Right forelimb (tissue), 1 donor: ENCODE measurements at regions not wholly inside any gene's neighbourhood (a gene's known extent, or its start where the extent isn't known, plus 50 kb on each side); places are given as distances from the start of the nearest gene placed in this dataset.

Experiments
- DNase-seq: peaks from one replicate; pipeline ENCODE4 v3.0.0-alpha.2; 2018

- no peak for DNase-seq
Observed at GRCh38 chr12:89895591-89895990, 187.0 kb upstream of the ATP2B1 start.

DNA sequence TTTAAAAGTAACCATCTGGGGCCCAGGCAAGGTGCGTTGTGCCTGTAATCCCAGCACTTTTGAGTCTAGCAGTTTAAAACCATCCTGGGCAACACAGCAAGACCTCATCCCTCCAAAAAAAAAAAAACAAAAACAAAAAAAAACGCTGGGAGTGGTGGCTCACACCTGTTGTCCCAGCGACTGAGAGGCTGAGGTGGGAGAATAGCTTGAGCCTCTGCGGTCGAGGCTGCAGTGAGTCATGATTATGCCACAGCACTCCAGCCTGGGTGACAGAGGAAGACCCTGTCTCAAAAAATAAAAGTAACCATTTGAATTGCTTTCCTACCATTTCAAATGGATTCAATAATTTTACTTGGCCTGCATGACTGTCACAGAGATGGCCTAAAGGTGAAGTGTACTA lies 186.5 kb upstream of the ATP2B1 start:
- no peak for DNase-seq

DNA sequence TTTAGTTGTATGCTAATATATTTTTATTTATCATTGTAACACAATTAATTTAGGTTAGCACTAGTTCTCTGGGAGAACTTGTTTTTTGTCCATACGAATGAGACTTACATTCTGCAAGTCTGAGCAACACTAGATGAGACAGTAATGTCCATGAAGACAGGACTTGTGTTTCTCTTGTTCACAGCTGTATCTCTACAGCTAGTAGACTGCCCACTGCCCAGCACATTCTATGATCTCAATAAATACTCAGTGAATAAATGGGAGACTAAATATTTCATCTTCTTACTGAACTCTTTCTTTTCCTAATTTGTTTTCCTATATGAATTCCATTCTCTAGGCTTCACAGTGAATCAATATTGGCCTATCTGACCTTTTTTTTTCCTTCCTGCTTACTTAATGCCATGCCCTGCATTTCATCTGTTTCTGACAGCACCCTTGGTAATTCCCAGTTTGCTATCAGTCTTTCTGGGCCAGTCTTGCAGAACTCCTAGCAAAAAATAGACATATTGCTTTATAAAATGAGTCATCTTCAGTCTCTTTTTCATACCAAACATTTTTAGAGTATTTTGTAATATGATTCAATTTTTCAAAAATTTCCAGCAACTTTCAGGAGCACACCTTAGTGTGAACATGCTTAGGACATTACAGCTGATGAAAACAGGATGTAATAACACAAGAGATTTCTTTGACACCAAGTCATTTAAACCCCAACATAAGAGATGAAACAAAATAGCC lies 185.5 kb upstream of the ATP2B1 start:
- DNase-seq, result no peak

- no peak for DNase-seq
Observed at GRCh38 chr12:89892436-89892835, 183.8 kb upstream of the ATP2B1 start.

DNA sequence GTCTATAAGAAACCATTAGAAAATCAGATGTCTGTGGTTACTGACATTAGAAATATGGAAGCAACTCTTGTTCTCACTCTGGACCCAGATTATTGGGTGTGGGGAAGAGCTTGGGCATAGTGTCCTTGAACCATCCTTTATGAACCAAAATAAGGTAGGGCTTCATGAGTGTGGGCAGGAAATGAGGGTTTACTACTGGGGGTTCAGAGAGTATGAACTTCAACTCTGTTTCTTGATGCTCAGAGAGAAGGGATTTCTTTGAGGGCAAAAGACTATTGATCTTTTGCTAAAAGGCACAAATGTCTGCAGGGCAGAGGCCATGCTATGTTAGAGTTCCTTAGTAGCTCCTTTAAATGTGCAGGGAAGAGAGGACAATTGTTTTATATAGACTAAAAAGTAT lies 183.3 kb upstream of the ATP2B1 start:
- no peak for DNase-seq

- no peak for DNase-seq
Observed at GRCh38 chr12:89890161-89890560, 181.5 kb upstream of the ATP2B1 start.

- DNase-seq, result no peak
Observed at GRCh38 chr12:89889062-89889461, 180.4 kb upstream of the ATP2B1 start.

GRCh38 chr12:89884952-89885351 lies 176.3 kb upstream of the ATP2B1 start:
- DNase-seq, result no peak

- no peak for DNase-seq
Observed at GRCh38 chr12:89884416-89884898, 175.8 kb upstream of the ATP2B1 start.

DNA sequence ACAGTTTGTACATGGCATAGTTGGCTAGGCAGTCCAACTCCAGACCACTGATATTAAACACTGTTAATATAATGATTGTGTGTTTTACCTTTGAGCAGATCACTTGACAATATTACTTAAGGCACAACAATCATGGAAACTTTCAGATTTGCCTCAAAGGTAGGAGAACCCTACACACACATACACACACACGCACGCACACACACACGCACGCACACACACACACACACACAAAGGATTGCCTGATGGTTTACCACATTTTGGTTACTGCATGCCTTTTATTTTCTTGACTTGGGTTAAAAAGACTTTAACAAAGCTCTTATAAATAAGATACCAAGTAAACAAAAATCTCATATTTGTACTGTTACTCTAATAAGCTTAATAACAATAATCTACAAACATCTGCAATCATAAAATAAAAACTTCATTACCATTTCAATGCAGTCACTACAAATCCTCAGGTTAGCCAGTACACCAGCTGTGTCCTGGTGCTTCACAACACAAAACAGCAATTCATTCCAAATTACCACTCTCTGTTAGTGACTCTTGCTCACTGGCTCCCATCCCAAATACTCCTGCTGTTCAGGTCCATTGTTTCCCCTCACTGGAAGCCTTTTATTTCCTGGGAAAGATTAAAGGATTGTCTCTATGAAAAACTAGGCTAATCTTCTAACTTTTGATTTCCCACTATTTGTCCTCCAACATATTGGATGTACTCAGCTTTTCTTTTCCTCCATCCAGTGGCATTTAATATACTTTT lies 175.2 kb upstream of the ATP2B1 start:
- no peak for DNase-seq

GRCh38 chr12:89882792-89883191 lies 174.2 kb upstream of the ATP2B1 start:
- DNase-seq, result no peak

GRCh38 chr12:89882050-89882449 lies 173.4 kb upstream of the ATP2B1 start:
- no peak for DNase-seq

DNA sequence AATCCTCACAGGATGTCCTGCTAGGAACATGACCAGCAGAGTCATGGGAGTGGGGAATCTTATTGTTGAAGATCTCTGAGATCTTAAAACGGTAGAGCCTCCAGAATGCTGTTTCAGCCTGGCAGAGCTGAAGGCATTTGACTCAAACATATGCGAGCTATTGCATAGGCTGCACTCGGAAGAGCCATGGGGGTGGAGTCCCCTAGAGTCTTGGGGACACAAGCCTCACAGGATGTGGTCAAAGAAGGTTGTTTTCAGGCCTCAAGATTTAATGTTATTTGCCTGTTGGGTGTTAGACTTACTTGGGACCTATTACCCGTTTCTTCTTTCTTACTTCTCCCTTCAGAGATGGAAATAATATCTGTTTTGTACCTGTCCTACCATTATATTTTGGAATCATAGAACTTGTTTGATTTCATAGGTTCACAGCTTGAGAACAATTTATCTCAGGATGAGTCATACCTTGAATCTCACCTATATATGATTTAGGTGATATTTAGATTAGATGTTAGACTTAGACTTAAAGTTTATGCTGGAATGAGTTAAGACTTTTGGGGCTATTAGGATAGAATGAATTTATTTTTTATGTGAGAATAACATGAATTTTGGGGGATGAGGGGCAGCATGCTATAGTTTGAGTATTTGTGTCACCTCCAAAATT lies 172.2 kb upstream of the ATP2B1 start:
- no peak for DNase-seq

DNA sequence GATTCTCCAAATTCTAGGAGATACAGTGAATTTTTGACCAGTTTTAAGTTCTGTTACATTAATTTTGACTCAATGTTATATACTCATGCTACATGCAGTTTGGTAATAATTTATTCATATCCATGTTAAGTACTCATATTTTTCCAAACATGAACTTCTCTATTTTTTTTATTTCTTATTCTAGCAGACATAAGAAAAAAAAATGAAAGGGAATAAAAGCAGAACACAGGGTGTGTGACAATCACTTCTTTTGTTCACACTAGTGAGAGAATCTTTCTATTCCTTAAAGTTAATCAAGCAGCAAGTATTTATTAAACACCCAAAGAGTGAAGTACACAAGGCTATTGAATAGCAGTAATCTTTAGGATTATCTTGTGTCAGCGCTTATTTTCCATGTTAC lies 171.1 kb upstream of the ATP2B1 start:
- no peak for DNase-seq

DNA sequence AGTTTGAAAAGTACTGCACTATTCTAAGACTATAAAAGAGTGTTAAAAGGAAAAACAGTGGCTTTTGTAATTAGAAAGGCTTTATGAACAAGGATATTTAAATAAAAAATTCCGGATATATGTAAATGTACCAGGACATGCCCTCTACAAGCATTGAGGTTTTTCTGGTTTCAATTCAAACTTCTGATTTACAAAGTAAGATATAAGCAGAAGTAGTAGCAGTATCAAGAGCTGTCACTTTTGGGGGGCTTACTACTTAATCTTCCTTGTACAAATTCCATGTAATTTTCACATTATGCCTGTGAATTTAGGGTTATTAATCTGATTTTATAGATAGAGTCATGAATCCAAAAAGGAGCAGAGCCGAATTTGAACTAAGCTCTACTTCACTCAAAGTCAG lies 170.3 kb upstream of the ATP2B1 start:
- DNase-seq, result no peak

DNA sequence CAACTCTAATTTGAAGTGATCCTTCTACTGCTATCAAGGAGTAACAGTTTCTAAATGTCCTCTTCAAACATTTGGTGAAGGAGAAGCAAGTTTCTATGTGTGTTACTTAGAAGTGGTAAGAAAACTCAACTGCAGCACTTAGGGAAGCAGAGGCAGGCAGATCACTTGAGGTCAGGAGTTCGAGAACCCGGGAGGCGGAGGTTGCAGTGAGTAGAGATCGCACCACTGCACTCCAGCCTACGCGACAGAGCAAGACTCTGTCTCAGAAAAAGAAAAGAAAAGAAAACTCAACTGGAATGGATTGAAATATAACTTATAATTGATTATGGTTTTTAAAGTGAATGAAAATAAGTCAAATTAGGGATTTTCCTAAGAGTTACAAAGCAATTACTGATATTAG lies 169.7 kb upstream of the ATP2B1 start:
- DNase-seq, result no peak

- DNase-seq, result no peak
Observed at GRCh38 chr12:89877671-89878070, 169.0 kb upstream of the ATP2B1 start.

DNA sequence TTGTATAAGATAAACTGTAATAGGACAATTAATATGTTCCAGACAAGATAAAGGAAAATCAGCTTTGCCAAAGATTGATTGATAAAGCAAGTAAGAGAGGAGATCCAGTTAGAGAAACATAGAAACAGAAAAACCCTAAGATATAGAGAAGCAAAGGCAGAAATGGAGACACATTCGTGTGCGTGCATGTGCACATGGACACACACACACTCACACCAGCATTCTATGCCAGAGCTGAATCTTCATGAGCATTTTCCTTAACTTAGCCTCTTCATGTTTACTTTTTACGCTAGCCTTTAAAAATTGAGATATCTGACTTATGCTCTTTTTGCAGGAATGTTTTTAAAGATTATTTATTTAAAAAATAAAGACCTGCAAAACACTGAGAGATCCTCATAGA lies 168.5 kb upstream of the ATP2B1 start:
- no peak for DNase-seq

DNA sequence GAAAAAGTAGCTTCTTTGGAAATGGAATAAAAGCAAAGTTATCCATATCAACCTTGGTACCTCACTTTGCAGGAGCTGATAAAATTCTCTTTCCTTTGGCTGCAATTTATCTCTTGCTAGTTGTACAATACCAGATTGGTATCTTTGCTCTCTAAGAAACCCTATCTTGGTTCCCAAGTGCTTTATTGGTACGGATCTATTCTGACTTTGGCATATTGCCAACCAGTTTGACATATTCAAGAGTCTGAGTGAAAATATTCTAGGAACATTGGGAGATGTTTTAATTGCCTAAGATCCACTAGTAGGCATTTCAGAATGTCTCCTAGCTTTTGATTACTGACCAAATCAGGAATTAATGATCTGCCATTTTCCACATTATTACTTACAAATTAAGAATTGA lies 167.2 kb upstream of the ATP2B1 start:
- DNase-seq, result no peak

DNA sequence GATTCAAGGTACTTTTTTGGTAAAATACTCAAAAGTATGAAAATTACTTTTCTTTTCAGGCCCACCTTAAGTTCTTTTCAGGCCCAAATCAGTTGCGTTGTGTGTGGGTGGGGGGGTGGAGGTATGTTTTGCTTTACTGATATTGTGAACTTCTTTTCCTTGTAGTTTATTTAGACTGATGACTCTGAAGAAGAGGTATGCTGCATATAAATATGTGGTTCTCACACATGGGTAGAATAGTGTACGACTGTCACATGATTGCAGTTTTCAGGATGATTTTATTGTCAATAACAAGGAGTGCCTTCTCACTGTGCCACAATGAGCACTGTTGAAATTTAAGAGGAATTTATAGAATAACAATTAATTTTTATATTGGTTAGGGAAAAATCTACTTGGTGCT lies 166.6 kb upstream of the ATP2B1 start:
- DNase-seq, result no peak

GRCh38 chr12:89874146-89874545 lies 165.5 kb upstream of the ATP2B1 start:
- DNase-seq, result no peak

GRCh38 chr12:89873745-89874144 lies 165.1 kb upstream of the ATP2B1 start:
- DNase-seq, result no peak

DNA sequence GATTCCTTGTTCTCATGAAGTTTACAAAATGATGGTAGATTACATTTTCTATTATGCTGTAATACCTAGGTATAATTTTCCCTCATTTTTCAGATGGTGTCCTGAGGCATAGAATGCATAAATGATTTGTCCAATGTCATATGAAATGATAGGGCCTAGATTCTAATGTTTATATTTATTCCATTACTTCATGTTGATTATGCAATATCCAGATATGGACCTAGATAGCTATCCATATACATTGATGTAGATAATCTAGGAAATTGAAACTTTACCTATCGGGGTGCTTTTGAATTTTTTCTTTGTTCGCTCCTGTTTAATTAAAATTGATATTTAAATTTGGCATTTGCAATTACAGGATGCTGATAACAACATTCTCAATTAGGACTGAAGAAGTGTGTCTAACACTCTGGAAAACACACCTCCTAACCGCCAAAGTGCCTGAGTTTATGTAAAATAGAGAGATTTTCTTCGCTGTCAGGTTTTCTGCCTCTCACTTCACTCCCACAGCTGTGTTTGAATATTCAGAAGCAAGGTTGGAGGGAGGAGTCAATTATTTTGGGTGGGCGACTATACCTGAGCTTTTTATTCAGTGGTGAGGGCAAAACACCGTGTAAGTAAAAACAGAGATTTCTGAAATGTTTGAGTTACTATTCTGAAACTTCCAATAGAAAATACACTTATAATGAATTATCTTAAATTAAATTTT lies 164.4 kb upstream of the ATP2B1 start:
- DNase-seq, result no peak
